ENCODE measurements at regions not wholly inside any gene's neighbourhood (a gene's known extent, or its start where the extent isn't known, plus 50 kb on each side); places are given as distances from the start of the nearest gene placed in this dataset.

GRCh38 chr5:124317451-124317850 lies 429.0 kb downstream of the ZNF608 start:
- WGBS: 85% methylated on average over 3 of the region's 3 CpGs
- H3K27ac ChIP-seq: no peak overlapping the region
- no peaks in the 10 kb centered on the region for H3K9me3 ChIP-seq
- H3K27me3 ChIP-seq: no peaks in the 10 kb centered on the region
- no peaks in the 10 kb centered on the region for H3K4me1 ChIP-seq
- no peak overlapping the region for H3K4me3 ChIP-seq
- no peak for TF ChIP-seq POLR2AphosphoS5 (IDR thresholded peaks at IDR 0.05)
- no peak for TF ChIP-seq CTCF (IDR thresholded peaks at IDR 0.05)
- TF ChIP-seq EP300 (IDR thresholded peaks at IDR 0.05): no peak
- TF ChIP-seq POLR2A (IDR thresholded peaks at IDR 0.05): no peak
- H3K36me3 ChIP-seq: no peaks in the 10 kb centered on the region
- no peak for DNase-seq (ENCODE audit: low spot score in 2 of 2)

GRCh38 chr5:124315741-124316415 lies 430.6 kb downstream of the ZNF608 start:
- WGBS: 71% methylated on average over 3 of the region's 3 CpGs
- H3K4me1 ChIP-seq: no peaks in the 10 kb centered on the region
- no peak overlapping the region for H3K27ac ChIP-seq
- H3K9me3 ChIP-seq: no peaks in the 10 kb centered on the region
- H3K36me3 ChIP-seq: no peaks in the 10 kb centered on the region
- no peaks in the 10 kb centered on the region for H3K27me3 ChIP-seq
- H3K4me3 ChIP-seq: no peak overlapping the region
- DNase-seq (ENCODE audit: low spot score in 2 of 2): no peak
- no peak for TF ChIP-seq POLR2A (IDR thresholded peaks at IDR 0.05)
- no peak for TF ChIP-seq POLR2AphosphoS5 (IDR thresholded peaks at IDR 0.05)
- TF ChIP-seq CTCF (IDR thresholded peaks at IDR 0.05): no peak
- no peak for TF ChIP-seq EP300 (IDR thresholded peaks at IDR 0.05)

GRCh38 chr5:124310453-124310852 lies 436.0 kb downstream of the ZNF608 start:
- Histone ChIP-seq H3K36me3 (no peaks in the 10 kb centered on the region), H3K4me3 (no peak overlapping the region), H3K9me3 (no peaks in the 10 kb centered on the region), H3K27me3 (no peaks in the 10 kb centered on the region), H3K27ac (no peak overlapping the region), H3K4me1 (peaks cover 11% of the 10 kb centered on the region)
- DNase-seq (ENCODE audit: low spot score in 2 of 2): no peak
- TF ChIP-seq EP300 (IDR thresholded peaks at IDR 0.05) (no peak), POLR2A (IDR thresholded peaks at IDR 0.05) (no peak), POLR2AphosphoS5 (IDR thresholded peaks at IDR 0.05) (no peak), CTCF (IDR thresholded peaks at IDR 0.05) (no peak)
- WGBS: 50% methylated on average over 3 of the region's 3 CpGs

GRCh38 chr5:124309241-124309980 lies 437.0 kb downstream of the ZNF608 start:
- H3K27me3 ChIP-seq: no peaks in the 10 kb centered on the region
- H3K36me3 ChIP-seq: no peaks in the 10 kb centered on the region
- peaks cover 11% of the 10 kb centered on the region for H3K4me1 ChIP-seq
- DNase-seq (ENCODE audit: low spot score in 2 of 2): no peak
- H3K27ac ChIP-seq: peak overlapping the region; percentile 14
- H3K4me3 ChIP-seq: no peak overlapping the region
- H3K9me3 ChIP-seq: no peaks in the 10 kb centered on the region
- TF ChIP-seq POLR2AphosphoS5 (IDR thresholded peaks at IDR 0.05): no peak
- no peak for TF ChIP-seq POLR2A (IDR thresholded peaks at IDR 0.05)
- no peak for TF ChIP-seq EP300 (IDR thresholded peaks at IDR 0.05)
- no peak for TF ChIP-seq CTCF (IDR thresholded peaks at IDR 0.05)
- 56% methylated on average over 11 of the region's 11 CpGs for WGBS

GRCh38 chr5:124303366-124303765 lies 443.1 kb downstream of the ZNF608 start:
- Histone ChIP-seq H3K27ac (no peak overlapping the region), H3K4me1 (no peaks in the 10 kb centered on the region), H3K36me3 (no peaks in the 10 kb centered on the region), H3K4me3 (no peak overlapping the region), H3K27me3 (no peaks in the 10 kb centered on the region), H3K9me3 (no peaks in the 10 kb centered on the region)
- no peak for DNase-seq (ENCODE audit: low spot score in 2 of 2)
- TF ChIP-seq EP300 (IDR thresholded peaks at IDR 0.05): no peak
- no peak for TF ChIP-seq POLR2A (IDR thresholded peaks at IDR 0.05)
- TF ChIP-seq CTCF (IDR thresholded peaks at IDR 0.05): no peak
- WGBS: 100% methylated on average over 1 of the region's 1 CpG
